ENCODE measurements at regions not wholly inside any gene's neighbourhood (a gene's known extent, or its start where the extent isn't known, plus 50 kb on each side); places are given as distances from the start of the nearest gene placed in this dataset.
"Not testable (repeated sequence)": the region's sequence is repeated elsewhere in the genome, so short reads cannot be mapped to it uniquely, and the experiment has no call there.

DNA sequence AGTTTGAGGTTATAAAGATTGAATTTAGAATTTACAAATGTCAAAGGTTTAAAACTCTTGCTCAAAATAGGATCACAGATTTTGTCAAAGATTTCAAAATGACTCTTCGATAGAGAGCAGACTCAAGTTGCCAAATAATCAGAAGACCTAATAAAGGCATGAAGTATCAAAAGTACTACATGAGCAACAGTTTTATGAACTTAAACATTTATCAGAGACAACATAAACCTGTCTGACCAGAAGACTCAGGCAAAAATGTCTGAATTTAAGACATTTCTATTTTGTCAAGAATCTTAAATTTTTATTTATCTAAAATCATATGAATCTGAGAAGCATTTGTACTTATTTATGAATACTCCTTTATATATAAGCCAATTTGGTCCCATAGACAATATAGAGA is 330.9 kb downstream of the PTPRU start:
- no peaks in the 10 kb centered on the region for H3K27me3 ChIP-seq (ENCODE audit: control insufficient read depth, insufficient read depth, low read length)
- H3K36me3 ChIP-seq (replicated peaks; ENCODE audit: control insufficient read depth, insufficient read depth, low read length), result no peaks in the 10 kb centered on the region
- DNase-seq, result no peak
- H3K4me3 ChIP-seq (ENCODE audit: insufficient read depth, low read depth, low read length), result no peak overlapping the region

- no peak for DNase-seq
- Histone ChIP-seq H3K4me3 (ENCODE audit: insufficient read depth, low read depth, low read length) (no peak overlapping the region), H3K36me3 (replicated peaks; ENCODE audit: control insufficient read depth, insufficient read depth, low read length) (no peaks in the 10 kb centered on the region), H3K27me3 (ENCODE audit: control insufficient read depth, insufficient read depth, low read length) (no peaks in the 10 kb centered on the region)
Observed at GRCh38 chr1:29565490-29565889, 329.2 kb downstream of the PTPRU start.

- Histone ChIP-seq H3K36me3 (replicated peaks; ENCODE audit: control insufficient read depth, insufficient read depth, low read length) (no peaks in the 10 kb centered on the region), H3K27me3 (ENCODE audit: control insufficient read depth, insufficient read depth, low read length) (no peaks in the 10 kb centered on the region), H3K4me3 (ENCODE audit: insufficient read depth, low read depth, low read length) (no peak overlapping the region)
- no peak for DNase-seq
Observed at GRCh38 chr1:29563571-29563970, 327.2 kb downstream of the PTPRU start.

DNA sequence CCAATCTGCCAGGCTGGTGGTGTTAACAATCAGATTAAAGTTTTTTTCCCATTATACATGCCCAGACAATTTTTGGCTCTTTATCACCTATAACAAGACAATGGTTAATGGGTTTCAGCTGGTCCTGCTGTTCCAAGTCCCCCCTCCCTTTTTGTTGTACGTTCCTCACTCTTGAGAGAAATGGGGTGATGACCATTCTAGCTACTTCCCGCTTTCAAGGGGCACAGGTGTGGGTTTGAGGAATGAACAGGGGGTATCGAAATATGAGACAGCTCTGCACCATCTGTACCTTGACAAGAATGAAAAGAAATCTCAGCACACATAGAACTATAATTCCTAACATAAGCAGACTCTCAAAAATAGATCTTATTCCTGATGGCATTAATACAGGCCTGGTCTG is 326.8 kb downstream of the PTPRU start:
- Histone ChIP-seq H3K4me3 (ENCODE audit: insufficient read depth, low read depth, low read length) (no peak overlapping the region), H3K36me3 (replicated peaks; ENCODE audit: control insufficient read depth, insufficient read depth, low read length) (no peaks in the 10 kb centered on the region), H3K27me3 (ENCODE audit: control insufficient read depth, insufficient read depth, low read length) (no peaks in the 10 kb centered on the region)
- no peak for DNase-seq

DNA sequence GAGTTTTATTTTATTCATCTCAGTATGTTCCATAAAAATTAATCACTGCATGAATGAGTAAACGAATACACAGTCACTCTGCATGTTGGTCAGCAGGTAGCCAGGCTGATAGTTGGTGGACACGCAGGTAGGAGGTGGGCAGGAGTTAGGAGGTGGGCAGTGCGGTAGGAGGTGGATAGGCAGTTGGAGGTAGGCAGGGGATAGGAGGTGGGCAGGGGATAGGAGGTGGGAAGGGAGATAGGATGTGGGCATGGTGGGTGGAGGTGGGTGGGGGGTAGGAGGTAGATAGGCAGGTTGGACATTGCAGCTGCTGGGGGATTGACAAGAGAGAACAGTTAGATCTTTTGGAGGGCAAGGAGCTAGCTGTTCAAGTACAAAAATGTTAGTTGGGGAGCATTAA is 322.7 kb downstream of the PTPRU start:
- Histone ChIP-seq H3K36me3 (replicated peaks; ENCODE audit: control insufficient read depth, insufficient read depth, low read length) (no peaks in the 10 kb centered on the region), H3K27me3 (ENCODE audit: control insufficient read depth, insufficient read depth, low read length) (no peaks in the 10 kb centered on the region; the same call in 1 of the 2 replicates), H3K4me3 (ENCODE audit: insufficient read depth, low read depth, low read length) (no peak overlapping the region)
- DNase-seq, result no peak

GRCh38 chr1:29557701-29558600 is 321.6 kb downstream of the PTPRU start:
- no peak for DNase-seq
- Histone ChIP-seq H3K27me3 (ENCODE audit: control insufficient read depth, insufficient read depth, low read length) (no peaks in the 10 kb centered on the region; the same call in 1 of the 2 replicates), H3K36me3 (replicated peaks; ENCODE audit: control insufficient read depth, insufficient read depth, low read length) (no peaks in the 10 kb centered on the region), H3K4me3 (ENCODE audit: insufficient read depth, low read depth, low read length) (no peak overlapping the region)

- no peaks in the 10 kb centered on the region; the same call in 1 of the 2 replicates for H3K27me3 ChIP-seq (ENCODE audit: control insufficient read depth, insufficient read depth, low read length)
- DNase-seq, result no peak
- no peak overlapping the region for H3K4me3 ChIP-seq (ENCODE audit: insufficient read depth, low read depth, low read length)
- H3K36me3 ChIP-seq (replicated peaks; ENCODE audit: control insufficient read depth, insufficient read depth, low read length), result no peaks in the 10 kb centered on the region
Observed at GRCh38 chr1:29557066-29557465, 320.7 kb downstream of the PTPRU start.

DNA sequence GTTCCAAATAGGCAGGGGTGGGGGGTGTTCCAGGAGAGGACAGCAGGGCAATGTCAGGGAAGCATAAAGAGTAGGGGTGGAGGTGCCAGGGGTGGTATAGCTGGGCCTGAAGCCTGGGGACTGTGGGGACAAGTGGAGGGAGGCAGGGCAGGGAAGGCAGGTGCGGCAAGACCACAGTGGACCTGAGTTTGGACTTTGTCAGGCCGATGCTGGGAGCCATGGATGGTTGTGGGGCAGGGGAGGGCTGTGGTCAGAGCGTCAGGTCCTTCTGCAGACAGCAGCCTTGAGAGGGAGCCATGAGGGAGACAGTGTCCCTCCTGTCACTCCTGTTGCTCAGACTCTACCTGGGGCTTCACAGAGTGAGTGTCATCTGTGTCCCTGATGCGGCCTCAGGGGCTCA is 320.3 kb downstream of the PTPRU start:
- Histone ChIP-seq H3K4me3 (ENCODE audit: insufficient read depth, low read depth, low read length) (no peak overlapping the region), H3K36me3 (replicated peaks; ENCODE audit: control insufficient read depth, insufficient read depth, low read length) (no peaks in the 10 kb centered on the region), H3K27me3 (ENCODE audit: control insufficient read depth, insufficient read depth, low read length) (no peaks in the 10 kb centered on the region; the same call in 1 of the 2 replicates)
- DNase-seq, result no peak

DNA sequence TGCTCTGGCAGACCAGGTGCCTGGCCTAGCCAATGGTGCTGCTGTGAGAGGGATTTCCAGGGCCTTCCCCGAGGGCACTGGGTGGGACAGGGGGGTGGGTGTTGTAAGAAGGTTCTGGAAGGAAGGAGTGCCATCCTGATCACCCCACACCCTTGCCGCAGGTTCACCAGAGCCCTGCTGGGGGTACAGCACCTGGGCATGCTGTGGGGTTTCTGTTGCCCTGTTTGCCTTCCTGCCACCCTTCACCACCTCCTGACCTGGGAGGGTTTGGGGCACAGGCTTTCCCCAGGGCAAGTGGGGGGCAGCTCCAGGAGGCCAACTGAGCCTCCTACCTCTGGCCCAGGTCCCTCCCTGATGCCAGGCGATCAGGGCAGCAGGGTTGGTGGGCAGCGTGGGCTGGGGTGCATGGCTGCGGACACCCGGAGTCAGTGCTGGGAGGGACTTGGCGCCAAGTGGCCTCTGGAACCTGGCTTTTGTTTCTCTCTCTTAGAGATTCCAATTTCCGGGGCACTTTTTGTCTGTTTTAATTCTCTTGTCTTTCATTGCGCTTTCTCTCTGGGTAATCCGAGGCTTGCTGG is 318.8 kb downstream of the PTPRU start:
- Histone ChIP-seq H3K4me3 (ENCODE audit: insufficient read depth, low read depth, low read length) (no peak overlapping the region), H3K36me3 (replicated peaks; ENCODE audit: control insufficient read depth, insufficient read depth, low read length) (no peaks in the 10 kb centered on the region), H3K27me3 (ENCODE audit: control insufficient read depth, insufficient read depth, low read length) (no peaks in the 10 kb centered on the region; the same call in 1 of the 2 replicates)
- no peak for DNase-seq

DNA sequence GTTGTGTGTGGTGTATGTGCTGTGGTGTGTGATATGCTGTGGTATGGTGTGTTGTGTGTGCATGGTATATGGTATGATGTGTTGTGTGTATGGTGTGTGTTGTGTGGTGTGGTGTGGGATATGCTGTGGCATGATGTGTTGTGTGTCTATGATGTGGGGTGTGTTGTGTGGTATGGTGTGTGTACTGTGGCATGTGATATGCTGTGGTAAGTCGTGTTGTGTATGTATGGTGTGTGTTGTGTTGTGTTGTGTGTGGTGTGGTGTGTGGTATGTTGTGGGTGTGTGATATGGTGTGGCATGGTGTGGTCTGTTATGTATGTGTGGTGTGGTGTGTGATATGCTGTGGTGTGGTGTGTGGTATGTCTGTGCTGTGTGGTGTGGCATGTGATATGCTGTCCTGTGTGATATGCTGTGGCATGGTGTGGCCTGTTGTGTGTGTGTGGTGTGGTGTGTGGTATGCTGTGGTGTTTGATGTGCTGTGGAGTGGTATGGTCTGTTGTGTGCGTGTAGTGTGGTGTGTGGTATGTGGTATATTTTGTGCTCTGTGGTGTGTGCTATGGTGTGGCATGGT is 318.0 kb downstream of the PTPRU start:
- Histone ChIP-seq H3K27me3 (ENCODE audit: control insufficient read depth, insufficient read depth, low read length) (no peaks in the 10 kb centered on the region; the same call in 1 of the 2 replicates), H3K4me3 (ENCODE audit: insufficient read depth, low read depth, low read length) (no peak overlapping the region), H3K36me3 (replicated peaks; ENCODE audit: control insufficient read depth, insufficient read depth, low read length) (no peaks in the 10 kb centered on the region)
- DNase-seq, result no peak

GRCh38 chr1:29551123-29551936 is 315.0 kb downstream of the PTPRU start:
- H3K36me3 ChIP-seq (replicated peaks; ENCODE audit: control insufficient read depth, insufficient read depth, low read length), result no peaks in the 10 kb centered on the region
- no peak for DNase-seq
- no peaks in the 10 kb centered on the region for H3K27me3 ChIP-seq (ENCODE audit: control insufficient read depth, insufficient read depth, low read length)
- H3K4me3 ChIP-seq (ENCODE audit: insufficient read depth, low read depth, low read length), result no peak overlapping the region

DNA sequence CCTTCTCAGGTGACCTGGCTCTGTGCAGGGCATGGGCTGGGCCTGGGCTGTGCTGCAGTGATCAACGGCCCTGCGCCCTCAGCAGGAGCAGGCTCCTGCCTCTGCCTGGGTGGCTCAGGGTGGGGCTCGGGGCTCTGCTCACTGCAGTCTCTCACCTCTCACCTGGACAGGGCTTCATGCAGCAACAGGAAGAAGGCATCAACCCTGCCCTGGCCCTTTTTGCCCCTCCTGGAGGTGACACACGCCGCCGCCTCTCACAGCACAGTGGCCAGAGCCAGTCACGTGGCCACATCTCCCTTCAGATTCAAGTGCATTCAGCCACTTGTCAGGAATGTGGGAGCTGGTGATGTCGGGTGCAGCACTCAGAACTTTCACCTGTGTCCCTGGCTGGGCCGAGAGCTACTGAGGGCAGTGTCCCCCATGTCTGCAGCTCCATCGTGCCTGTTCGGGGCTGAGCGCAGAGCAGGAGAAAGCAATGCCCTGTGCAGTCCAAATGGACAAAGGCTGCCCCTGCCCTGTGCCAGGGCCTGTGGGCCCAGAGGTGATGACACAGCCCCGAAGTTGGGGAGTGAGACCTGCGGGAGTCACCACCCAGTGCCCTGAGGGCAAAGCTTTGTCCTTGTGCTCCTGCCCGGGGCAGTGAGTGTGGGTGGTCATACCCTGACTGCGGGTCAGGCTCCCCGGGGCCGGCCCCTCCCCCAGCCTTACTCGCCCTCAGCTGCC is 314.0 kb downstream of the PTPRU start:
- H3K27me3 ChIP-seq (ENCODE audit: control insufficient read depth, insufficient read depth, low read length), result no peaks in the 10 kb centered on the region
- H3K36me3 ChIP-seq (replicated peaks; ENCODE audit: control insufficient read depth, insufficient read depth, low read length), result no peaks in the 10 kb centered on the region
- no peak overlapping the region for H3K4me3 ChIP-seq (ENCODE audit: insufficient read depth, low read depth, low read length)
- DNase-seq, result peak; percentile 48

GRCh38 chr1:29549728-29550118 is 313.4 kb downstream of the PTPRU start:
- not testable (repeated sequence) for H3K36me3 ChIP-seq (replicated peaks; ENCODE audit: control insufficient read depth, insufficient read depth, low read length); H3K27me3 ChIP-seq (ENCODE audit: control insufficient read depth, insufficient read depth, low read length); DNase-seq; H3K4me3 ChIP-seq (ENCODE audit: insufficient read depth, low read depth, low read length)

- Histone ChIP-seq H3K4me3 (ENCODE audit: insufficient read depth, low read depth, low read length) (no peak overlapping the region), H3K27me3 (ENCODE audit: control insufficient read depth, insufficient read depth, low read length) (no peaks in the 10 kb centered on the region), H3K36me3 (replicated peaks; ENCODE audit: control insufficient read depth, insufficient read depth, low read length) (no peaks in the 10 kb centered on the region)
- DNase-seq, result no peak
Observed at GRCh38 chr1:29549001-29549400, 312.7 kb downstream of the PTPRU start.

Measured in H7 (cell line).